LNCAP (cell line): ENCODE measurements at regions not wholly inside any gene's neighbourhood (a gene's known extent, or its start where the extent isn't known, plus 50 kb on each side); places are given as distances from the start of the nearest gene placed in this dataset.

Source experiments
- TF ChIP-seq, protein P1 (sequence below): fragments of 450-650 bp; IDR thresholded peaks from 2 replicates; pipeline ENCODE4 v1.5.1; 2017; ENCODE audit warnings: mild to moderate bottlenecking

DNA sequence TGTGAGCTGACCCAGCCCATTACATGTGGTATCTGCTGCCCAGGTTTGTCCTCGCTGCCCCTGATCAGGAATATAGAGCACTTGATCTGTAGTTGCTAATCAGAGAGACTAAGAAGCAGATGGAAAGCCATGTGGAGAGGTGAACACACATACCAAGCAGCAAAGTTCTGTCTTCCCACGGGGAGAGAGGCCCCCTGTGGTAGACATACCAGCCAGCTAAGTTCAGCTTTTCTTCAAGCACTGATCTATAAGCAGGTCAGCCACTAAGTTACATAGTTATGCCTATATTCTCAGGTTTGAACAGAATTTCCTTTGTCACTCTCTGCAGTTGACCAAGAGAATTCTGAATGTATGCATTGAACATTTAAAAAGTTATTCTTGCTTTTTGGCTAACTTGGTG lies 76.4 kb downstream of the DDX3Y start:
- TF ChIP-seq, protein P1, sequence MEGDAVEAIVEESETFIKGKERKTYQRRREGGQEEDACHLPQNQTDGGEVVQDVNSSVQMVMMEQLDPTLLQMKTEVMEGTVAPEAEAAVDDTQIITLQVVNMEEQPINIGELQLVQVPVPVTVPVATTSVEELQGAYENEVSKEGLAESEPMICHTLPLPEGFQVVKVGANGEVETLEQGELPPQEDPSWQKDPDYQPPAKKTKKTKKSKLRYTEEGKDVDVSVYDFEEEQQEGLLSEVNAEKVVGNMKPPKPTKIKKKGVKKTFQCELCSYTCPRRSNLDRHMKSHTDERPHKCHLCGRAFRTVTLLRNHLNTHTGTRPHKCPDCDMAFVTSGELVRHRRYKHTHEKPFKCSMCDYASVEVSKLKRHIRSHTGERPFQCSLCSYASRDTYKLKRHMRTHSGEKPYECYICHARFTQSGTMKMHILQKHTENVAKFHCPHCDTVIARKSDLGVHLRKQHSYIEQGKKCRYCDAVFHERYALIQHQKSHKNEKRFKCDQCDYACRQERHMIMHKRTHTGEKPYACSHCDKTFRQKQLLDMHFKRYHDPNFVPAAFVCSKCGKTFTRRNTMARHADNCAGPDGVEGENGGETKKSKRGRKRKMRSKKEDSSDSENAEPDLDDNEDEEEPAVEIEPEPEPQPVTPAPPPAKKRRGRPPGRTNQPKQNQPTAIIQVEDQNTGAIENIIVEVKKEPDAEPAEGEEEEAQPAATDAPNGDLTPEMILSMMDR = no peak

DNA sequence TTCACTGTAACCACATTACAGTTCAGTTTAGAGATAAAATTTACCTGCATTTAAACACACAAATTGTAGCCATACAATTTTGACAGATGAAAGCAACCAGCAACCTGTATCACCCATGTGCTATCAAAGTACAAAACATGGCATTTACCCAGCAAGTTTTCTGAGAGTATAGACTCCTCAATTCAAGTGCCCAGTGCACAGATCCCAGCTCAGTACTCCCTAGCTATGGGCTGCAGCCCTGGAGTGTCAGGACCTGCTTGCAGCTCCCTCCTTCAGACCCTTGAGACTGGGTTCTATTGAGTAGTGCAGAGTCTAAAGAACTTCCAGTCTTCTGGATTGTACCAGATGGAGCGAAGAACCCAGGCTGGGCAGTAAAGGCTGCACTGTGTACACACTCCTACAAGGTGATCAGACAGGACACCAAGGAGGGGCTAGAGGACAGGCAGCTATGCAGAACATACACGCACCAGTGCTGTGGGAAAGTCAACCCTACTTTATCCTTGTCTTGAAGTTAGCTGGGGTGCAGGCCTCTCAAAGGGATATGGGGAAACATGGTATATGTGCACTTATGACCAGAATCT lies 77.7 kb downstream of the DDX3Y start:
- TF ChIP-seq, protein P1 = no peak

DNA sequence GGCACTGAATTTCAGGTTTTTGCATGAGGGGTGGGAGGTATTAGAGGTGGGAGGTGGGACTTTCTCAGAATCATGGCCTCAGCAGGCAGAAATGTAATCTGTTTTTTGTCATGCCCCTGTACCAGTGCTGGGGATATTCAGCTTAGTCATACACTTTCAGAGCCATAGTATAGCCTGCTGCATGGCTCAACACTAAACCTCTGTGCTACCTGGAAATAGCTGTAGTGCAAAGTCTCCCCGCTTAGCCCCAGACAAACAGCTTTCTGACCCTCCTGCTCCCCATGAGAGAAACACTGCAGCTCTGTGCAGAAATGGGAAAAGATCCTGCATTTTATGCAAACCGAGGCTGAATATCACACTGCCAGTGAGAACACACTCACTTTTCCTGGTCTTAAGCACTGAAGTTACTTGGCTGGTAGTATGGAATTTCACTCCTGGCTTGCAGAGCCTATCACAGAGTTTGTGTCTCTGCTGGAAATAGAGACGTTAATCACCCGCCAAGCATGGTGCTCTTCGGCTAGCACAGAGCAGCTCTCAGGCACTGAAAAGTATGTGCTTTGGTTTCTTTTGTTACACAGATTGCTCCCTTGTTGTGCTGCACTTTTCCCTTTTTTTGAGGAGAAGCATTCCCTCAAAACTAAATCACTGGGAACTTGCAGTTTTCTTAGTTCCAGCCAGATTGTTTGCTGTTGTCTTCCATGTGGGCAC lies 80.1 kb downstream of the DDX3Y start:
- TF ChIP-seq, protein P1 = no peak

DNA sequence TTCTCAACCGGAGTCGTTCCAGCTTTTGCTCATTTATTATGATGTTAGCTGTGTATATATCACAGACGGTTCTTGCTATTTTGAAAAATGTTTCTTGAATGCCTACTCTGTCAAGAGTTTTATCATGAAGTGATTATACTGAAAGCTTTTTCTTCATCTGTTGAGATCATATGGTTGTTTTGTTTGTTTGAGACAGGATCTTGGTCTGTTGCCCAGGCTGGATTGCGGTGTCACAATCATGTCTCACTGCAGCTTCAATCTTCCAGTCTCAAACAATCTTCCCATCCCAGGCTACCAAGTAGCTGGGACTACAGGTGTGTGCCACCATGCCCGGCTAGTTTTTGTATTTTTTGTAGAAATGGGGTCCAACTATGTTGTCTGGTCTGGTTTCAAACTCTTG lies 112.8 kb downstream of the DDX3Y start:
- TF ChIP-seq, protein P1 = no peak

DNA sequence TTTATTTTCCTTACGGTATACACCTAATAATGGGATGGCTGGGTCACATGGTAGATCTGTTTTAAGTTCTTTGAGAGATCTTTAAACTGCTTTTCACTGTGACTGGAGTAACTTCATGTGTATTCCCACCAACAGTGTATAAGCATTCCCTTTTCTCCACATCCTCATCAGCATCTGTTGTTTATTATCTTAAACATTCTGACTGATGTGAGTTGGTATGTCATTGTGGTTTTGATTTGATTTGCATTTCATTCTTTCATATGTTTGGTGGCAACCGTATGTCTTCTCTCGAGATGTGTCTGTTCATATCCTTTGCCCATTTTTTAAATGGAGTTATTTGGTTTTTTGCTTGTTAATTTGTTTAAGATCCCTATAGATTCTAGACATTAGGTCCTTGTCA lies 114.8 kb downstream of the DDX3Y start:
- TF ChIP-seq, protein P1 = no peak

DNA sequence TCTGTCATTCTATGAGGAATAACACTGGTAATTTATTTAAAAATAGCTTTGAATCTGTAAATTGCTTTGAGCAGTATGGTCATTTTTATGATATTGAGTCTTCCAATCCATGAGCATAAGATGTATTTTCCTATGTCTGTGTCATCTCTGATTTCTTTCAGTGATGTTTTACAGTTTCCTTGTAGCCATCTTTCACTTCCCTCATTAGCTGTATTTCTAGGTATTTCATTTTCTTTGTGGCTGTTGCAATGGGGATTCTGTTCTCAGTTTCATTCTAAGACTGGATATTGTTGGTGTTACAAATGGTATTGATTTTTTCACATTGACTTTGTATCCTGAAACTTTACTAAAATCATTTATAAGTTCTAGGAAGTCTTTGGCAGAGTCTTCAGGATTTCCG lies 116.2 kb downstream of the DDX3Y start:
- TF ChIP-seq, protein P1 = no peak

DNA sequence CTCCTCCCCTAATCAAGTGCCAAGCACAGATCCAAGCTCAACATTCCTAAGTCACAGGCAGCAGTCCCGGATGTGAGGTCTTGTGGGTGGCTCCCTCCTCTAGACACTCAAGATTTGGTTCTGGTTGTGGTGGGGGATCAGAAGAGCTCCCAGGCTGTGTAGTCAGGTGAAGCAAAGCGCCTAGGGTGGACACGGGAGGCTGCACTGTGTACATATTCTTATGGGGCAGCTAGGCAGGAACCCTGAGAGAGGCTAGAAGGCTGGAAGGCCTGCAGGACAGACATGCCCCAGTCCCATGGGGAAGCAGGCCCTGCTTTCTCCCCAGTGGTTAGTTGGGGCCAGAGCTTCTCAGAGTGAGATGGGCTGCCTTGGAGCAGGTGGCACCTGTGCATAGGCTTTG lies 118.9 kb downstream of the DDX3Y start:
- TF ChIP-seq, protein P1 = no peak
